Hepatocyte (in vitro differentiated cells): ENCODE measurements at regions not wholly inside any gene's neighbourhood (a gene's known extent, or its start where the extent isn't known, plus 50 kb on each side); places are given as distances from the start of the nearest gene placed in this dataset.
A peak's percentile ranks its signal among the peaks of the same experiment; 100 is the strongest.

Source experiments
- DNase-seq: peaks from one replicate; pipeline ENCODE4 v3.0.0-alpha.2; 2016; ENCODE audit warnings: low spot score
- H2AFZ ChIP-seq: fragments of 200-600 bp; sonication (generic); 2 replicates; pipeline ENCODE4 v1.6.0; 2016; ENCODE audit warnings: antibody characterized with exemption, mild to moderate bottlenecking
- H3K27ac ChIP-seq: fragments of 200-600 bp; sonication (generic); 2 replicates; pipeline ENCODE4 v1.5.1; 2016; ENCODE audit warnings: mild to moderate bottlenecking
- H3K27me3 ChIP-seq: fragments of 200-600 bp; sonication (generic); 2 replicates; pipeline ENCODE4 v1.6.1; 2016
- H3K36me3 ChIP-seq: fragments of 200-600 bp; sonication (generic); replicated peaks from 2 replicates; pipeline ENCODE4 v1.5.1; 2016; ENCODE audit warnings: low read depth; ENCODE audit not compliant: insufficient read depth
- H3K4me1 ChIP-seq: fragments of 200-600 bp; sonication (generic); 2 replicates; pipeline ENCODE4 v1.5.1; 2016; ENCODE audit warnings: mild to moderate bottlenecking, moderate library complexity; ENCODE audit not compliant: insufficient read depth
- H3K4me2 ChIP-seq: fragments of 200-600 bp; sonication (generic); 2 replicates; pipeline ENCODE4 v1.6.0; 2016
- H3K4me3 ChIP-seq: fragments of 200-600 bp; sonication (generic); 2 replicates; pipeline ENCODE4 v1.5.1; 2016; ENCODE audit warnings: mild to moderate bottlenecking
- H3K79me2 ChIP-seq: fragments of 200-600 bp; sonication (generic); 2 replicates; pipeline ENCODE4 v1.6.0; 2017; ENCODE audit warnings: mild to moderate bottlenecking
- H3K9me2 ChIP-seq: fragments of 200-600 bp; sonication (generic); replicated peaks from 2 replicates; pipeline ENCODE4 v1.6.0; 2017; ENCODE audit warnings: mild to moderate bottlenecking; ENCODE audit not compliant: insufficient read depth
- H3K9me3 ChIP-seq: fragments of 200-600 bp; sonication (generic); 2 replicates; pipeline ENCODE4 v1.5.1; 2016; ENCODE audit warnings: low read depth, mild to moderate bottlenecking
- H4K20me1 ChIP-seq: fragments of 200-600 bp; sonication (generic); 2 replicates; pipeline ENCODE4 v1.6.0; 2016; ENCODE audit warnings: mild to moderate bottlenecking; ENCODE audit not compliant: insufficient read depth, poor library complexity, severe bottlenecking
- CTCF ChIP-seq: fragments of 200-600 bp; sonication (generic); IDR thresholded peaks from 2 replicates; pipeline ENCODE4 v1.5.1; 2016; ENCODE audit warnings: antibody characterized with exemption, mild to moderate bottlenecking; ENCODE audit not compliant: poor library complexity
- EZH2 ChIP-seq: fragments of 200-600 bp; sonication (generic); IDR thresholded peaks from 2 replicates; pipeline ENCODE4 v1.6.1; 2016; ENCODE audit warnings: antibody characterized with exemption, mild to moderate bottlenecking, borderline replicate concordance
- EZH2phosphoT487 ChIP-seq: fragments of 200-600 bp; sonication (generic); IDR thresholded peaks from one replicate; pipeline ENCODE4 v1.6.1; 2018; ENCODE audit warnings: antibody characterized with exemption, mild to moderate bottlenecking, low read depth, moderate library complexity; ENCODE audit not compliant: unreplicated experiment, severe bottlenecking
- WGBS: methylation state at CpG from one replicate; pipeline ENCODE4 v1.1.6; 2016; ENCODE audit warnings: low lambda C conversion rate; ENCODE audit errors: missing lambda C conversion rate; 5-methylcytosine and 5-hydroxymethylcytosine counted together

GRCh38 chr6:127015858-127016257, 102.6 kb upstream of the RSPO3 start:
- H3K9me3 ChIP-seq: no peaks in the 10 kb centered on the region
- H4K20me1 ChIP-seq: no peaks in the 10 kb centered on the region
- no peaks in the 10 kb centered on the region for H3K4me1 ChIP-seq
- H3K79me2 ChIP-seq: no peaks in the 10 kb centered on the region
- no peak overlapping the region for H3K27ac ChIP-seq
- no peak overlapping the region for H2AFZ ChIP-seq
- no peak overlapping the region for H3K4me3 ChIP-seq
- H3K9me2 ChIP-seq: no peaks in the 10 kb centered on the region
- no peak overlapping the region for H3K4me2 ChIP-seq
- no peaks in the 10 kb centered on the region for H3K36me3 ChIP-seq
- TF ChIP-seq EZH2phosphoT487 (no peak), EZH2 (no peak), CTCF (no peak)
- DNase-seq: no peak
- no peaks in the 10 kb centered on the region for H3K27me3 ChIP-seq

- 100% methylated on average over 1 of the region's 1 CpG for WGBS
- Histone ChIP-seq H2AFZ (no peak overlapping the region), H3K4me2 (no peak overlapping the region), H3K9me2 (no peaks in the 10 kb centered on the region), H4K20me1 (no peaks in the 10 kb centered on the region), H3K4me1 (no peaks in the 10 kb centered on the region), H3K4me3 (no peak overlapping the region), H3K36me3 (no peaks in the 10 kb centered on the region), H3K27ac (no peak overlapping the region), H3K79me2 (no peaks in the 10 kb centered on the region), H3K27me3 (no peaks in the 10 kb centered on the region), H3K9me3 (no peaks in the 10 kb centered on the region)
- TF ChIP-seq CTCF (no peak), EZH2phosphoT487 (no peak), EZH2 (no peak)
- no peak for DNase-seq
Observed at GRCh38 chr6:127019828-127020227, 98.6 kb upstream of the RSPO3 start.

- no peak for TF ChIP-seq EZH2phosphoT487
- TF ChIP-seq EZH2: no peak
- TF ChIP-seq CTCF: no peak
- Histone ChIP-seq H3K79me2 (no peaks in the 10 kb centered on the region), H3K36me3 (no peaks in the 10 kb centered on the region), H3K9me3 (no peaks in the 10 kb centered on the region), H3K4me3 (no peak overlapping the region), H3K4me2 (no peak overlapping the region), H3K9me2 (no peaks in the 10 kb centered on the region), H3K27ac (no peak overlapping the region), H3K4me1 (no peaks in the 10 kb centered on the region), H4K20me1 (no peaks in the 10 kb centered on the region), H3K27me3 (no peaks in the 10 kb centered on the region), H2AFZ (no peak overlapping the region)
- peak; percentile 42 for DNase-seq
- 26% methylated on average over 7 of the region's 7 CpGs for WGBS
Observed at GRCh38 chr6:127022302-127022701, 96.2 kb upstream of the RSPO3 start.

GRCh38 chr6:127023001-127023778, 95.3 kb upstream of the RSPO3 start:
- Histone ChIP-seq H3K4me2 (no peak overlapping the region), H3K27ac (no peak overlapping the region), H3K4me3 (no peak overlapping the region), H3K9me2 (no peaks in the 10 kb centered on the region), H3K4me1 (no peaks in the 10 kb centered on the region), H4K20me1 (no peaks in the 10 kb centered on the region), H3K79me2 (no peaks in the 10 kb centered on the region), H3K36me3 (no peaks in the 10 kb centered on the region), H3K9me3 (no peaks in the 10 kb centered on the region), H3K27me3 (no peaks in the 10 kb centered on the region), H2AFZ (no peak overlapping the region)
- TF ChIP-seq EZH2phosphoT487: no peak
- no peak for TF ChIP-seq EZH2
- no peak for TF ChIP-seq CTCF
- no peak for DNase-seq
- 66% methylated on average over 1 of the region's 1 CpG for WGBS
